ENCODE measurements at regions not wholly inside any gene's neighbourhood (a gene's known extent, or its start where the extent isn't known, plus 50 kb on each side); places are given as distances from the start of the nearest gene placed in this dataset.

- Mint-ChIP-seq H3K36me3 (ENCODE audit: low read depth, unreplicated experiment) (no peaks in the 10 kb centered on the region), H3K27me3 (ENCODE audit: unreplicated experiment) (peaks cover 1% of the 10 kb centered on the region), H3K4me1 (ENCODE audit: unreplicated experiment) (no peaks in the 10 kb centered on the region), H3K4me3 (ENCODE audit: unreplicated experiment) (no peak overlapping the region), H3K27ac (ENCODE audit: unreplicated experiment) (no peak overlapping the region), H3K9me3 (ENCODE audit: unreplicated experiment) (no peaks in the 10 kb centered on the region)
- no peak for DNase-seq (ENCODE audit: low spot score)
- TF ChIP-seq CTCF (IDR thresholded peaks at IDR 0.05; ENCODE audit: unreplicated experiment) = no peak
These were observed 498.1 kb upstream of the PSMD7 start for GRCh38 chr16:73798471-73798870.

GRCh38 chr16:73797115-73797514 lies 499.5 kb upstream of the PSMD7 start:
- H3K27ac Mint-ChIP-seq (ENCODE audit: unreplicated experiment) = no peak overlapping the region
- no peak for TF ChIP-seq CTCF (IDR thresholded peaks at IDR 0.05; ENCODE audit: unreplicated experiment)
- H3K4me1 Mint-ChIP-seq (ENCODE audit: unreplicated experiment) = peaks cover 2% of the 10 kb centered on the region

GRCh38 chr16:73796241-73796640 lies 500.4 kb upstream of the PSMD7 start:
- H3K27me3 Mint-ChIP-seq (ENCODE audit: unreplicated experiment) = peaks cover 1% of the 10 kb centered on the region
- no peak overlapping the region for H3K4me3 Mint-ChIP-seq (ENCODE audit: unreplicated experiment)
- DNase-seq (ENCODE audit: low spot score) = no peak
- TF ChIP-seq CTCF (IDR thresholded peaks at IDR 0.05; ENCODE audit: unreplicated experiment) = no peak
- H3K4me1 Mint-ChIP-seq (ENCODE audit: unreplicated experiment) = peaks cover 2% of the 10 kb centered on the region
- no peak overlapping the region for H3K27ac Mint-ChIP-seq (ENCODE audit: unreplicated experiment)
- H3K36me3 Mint-ChIP-seq (ENCODE audit: low read depth, unreplicated experiment) = no peaks in the 10 kb centered on the region
- H3K9me3 Mint-ChIP-seq (ENCODE audit: unreplicated experiment) = no peaks in the 10 kb centered on the region

More at GRCh38 chr16:73797115-73797514, 499.5 kb upstream of the PSMD7 start:
- H3K9me3 Mint-ChIP-seq (ENCODE audit: unreplicated experiment) = no peaks in the 10 kb centered on the region
- H3K4me3 Mint-ChIP-seq (ENCODE audit: unreplicated experiment) = no peak overlapping the region
- H3K36me3 Mint-ChIP-seq (ENCODE audit: low read depth, unreplicated experiment) = no peaks in the 10 kb centered on the region
- no peak for DNase-seq (ENCODE audit: low spot score)
- H3K27me3 Mint-ChIP-seq (ENCODE audit: unreplicated experiment) = peaks cover 1% of the 10 kb centered on the region

GRCh38 chr16:73794994-73795393 lies 501.6 kb upstream of the PSMD7 start:
- Mint-ChIP-seq H3K4me3 (ENCODE audit: unreplicated experiment) (no peak overlapping the region), H3K4me1 (ENCODE audit: unreplicated experiment) (peaks cover 2% of the 10 kb centered on the region), H3K9me3 (ENCODE audit: unreplicated experiment) (no peaks in the 10 kb centered on the region), H3K36me3 (ENCODE audit: low read depth, unreplicated experiment) (no peaks in the 10 kb centered on the region), H3K27ac (ENCODE audit: unreplicated experiment) (no peak overlapping the region), H3K27me3 (ENCODE audit: unreplicated experiment) (no peaks in the 10 kb centered on the region)
- TF ChIP-seq CTCF (IDR thresholded peaks at IDR 0.05; ENCODE audit: unreplicated experiment) = no peak
- DNase-seq (ENCODE audit: low spot score) = no peak

- Mint-ChIP-seq H3K27me3 (ENCODE audit: unreplicated experiment) (no peaks in the 10 kb centered on the region), H3K36me3 (ENCODE audit: low read depth, unreplicated experiment) (no peaks in the 10 kb centered on the region), H3K4me1 (ENCODE audit: unreplicated experiment) (peaks cover 2% of the 10 kb centered on the region), H3K4me3 (ENCODE audit: unreplicated experiment) (no peak overlapping the region), H3K9me3 (ENCODE audit: unreplicated experiment) (no peaks in the 10 kb centered on the region), H3K27ac (ENCODE audit: unreplicated experiment) (no peak overlapping the region)
- no peak for DNase-seq (ENCODE audit: low spot score)
- no peak for TF ChIP-seq CTCF (IDR thresholded peaks at IDR 0.05; ENCODE audit: unreplicated experiment)
These were observed 502.7 kb upstream of the PSMD7 start for GRCh38 chr16:73793871-73794437.
